Thyroid gland (tissue), 4 donors: ENCODE measurements at regions not wholly inside any gene's neighbourhood (a gene's known extent, or its start where the extent isn't known, plus 50 kb on each side); places are given as distances from the start of the nearest gene placed in this dataset.

Experiments
- CTCF ChIP-seq, 6 experiments: fragments of 200-600 bp in 3 of 6; fragments of 450-650 bp in 3 of 6; sonication (generic) in 3 of 6; IDR thresholded peaks; one replicate each; pipeline ENCODE4 v1.5.1; 2016 to 2019; ENCODE audit warnings: antibody characterized with exemption in 6 of 6, mild to moderate bottlenecking in 2 of 6, inconsistent platforms in 1 of 6, moderate library complexity in 1 of 6
- POLR2A ChIP-seq, 2 donors: fragments of 450-650 bp; IDR thresholded peaks; one replicate each; pipeline ENCODE4 v1.6.1; 2017; ENCODE audit warnings: antibody characterized with exemption in 2 of 2, mild to moderate bottlenecking in 2 of 2, moderate library complexity in 1 of 2

GRCh38 chr1:218751208-218751948 lies 406.2 kb downstream of the TGFB2 start:
- TF ChIP-seq CTCF (IDR thresholded peaks at IDR 0.05) (no peak), POLR2A (IDR thresholded peaks at IDR 0.05) (no peak)
